Stimulated activated CD8-positive, alpha-beta memory T cell treated with anti-CD3 and anti-CD28 coated beads, Interleukin-4, amount 100 ng/mL, for 4 hours (primary cell): ENCODE measurements at regions not wholly inside any gene's neighbourhood (a gene's known extent, or its start where the extent isn't known, plus 50 kb on each side); places are given as distances from the start of the nearest gene placed in this dataset.

Experiments used
- DNase-seq, 2 donors: peaks; one replicate each; pipeline ENCODE4 v3.0.0-alpha.2; 2020; ENCODE audit warnings: low read depth in 2 of 2, low spot score in 1 of 2

- no peak for DNase-seq
These were observed 159.8 kb downstream of the OR13H1 start for GRCh38 chrX:131703646-131704045.

- peak in 1 of 2 donors; percentile 68 for DNase-seq
These were observed 160.3 kb downstream of the OR13H1 start for GRCh38 chrX:131704136-131704695.

GRCh38 chrX:131709553-131709952 lies 165.7 kb downstream of the OR13H1 start:
- DNase-seq: no peak

GRCh38 chrX:131711478-131711867 lies 167.6 kb downstream of the OR13H1 start:
- no peak for DNase-seq

GRCh38 chrX:131723646-131724045 lies 179.8 kb downstream of the OR13H1 start:
- no peak for DNase-seq

- no peak for DNase-seq
These were observed 180.4 kb downstream of the OR13H1 start for GRCh38 chrX:131724292-131724691.

GRCh38 chrX:131725001-131725654 lies 181.3 kb downstream of the OR13H1 start:
- no peak for DNase-seq

GRCh38 chrX:131727778-131728177 lies 183.9 kb downstream of the OR13H1 start:
- DNase-seq: no peak

GRCh38 chrX:131728295-131729145 lies 184.6 kb downstream of the OR13H1 start:
- DNase-seq: peak in 1 of 2 donors; percentile 47

GRCh38 chrX:131729295-131729694 lies 185.4 kb downstream of the OR13H1 start:
- peak in 1 of 2 donors; percentile 63 for DNase-seq

GRCh38 chrX:131734621-131735020 lies 190.7 kb downstream of the OR13H1 start:
- peak in 1 of 2 donors; percentile 29 for DNase-seq

- no peak for DNase-seq
These were observed 191.3 kb downstream of the OR13H1 start for GRCh38 chrX:131735127-131735526.

- DNase-seq: no peak
These were observed 195.9 kb downstream of the OR13H1 start for GRCh38 chrX:131739823-131740222.

- peak in 1 of 2 donors; percentile 48 for DNase-seq
These were observed 197.3 kb downstream of the OR13H1 start for GRCh38 chrX:131741103-131741581.

- DNase-seq: no peak
These were observed 202.1 kb downstream of the OR13H1 start for GRCh38 chrX:131745942-131746489.

GRCh38 chrX:131746491-131746968 lies 202.7 kb downstream of the OR13H1 start:
- peak in 1 of 2 donors; percentile 50 for DNase-seq

GRCh38 chrX:131747173-131747572 lies 203.3 kb downstream of the OR13H1 start:
- DNase-seq: peak in 1 of 2 donors; percentile 44

GRCh38 chrX:131752493-131753198 lies 208.8 kb downstream of the OR13H1 start:
- peak in 1 of 2 donors; percentile 43 for DNase-seq

GRCh38 chrX:131762802-131763234 lies 218.9 kb downstream of the OR13H1 start:
- no peak for DNase-seq

GRCh38 chrX:131763674-131764073 lies 219.8 kb downstream of the OR13H1 start:
- peak in 1 of 2 donors; percentile 58 for DNase-seq

- no peak for DNase-seq
These were observed 220.3 kb downstream of the OR13H1 start for GRCh38 chrX:131764216-131764615.
